ENCODE measurements at regions not wholly inside any gene's neighbourhood (a gene's known extent, or its start where the extent isn't known, plus 50 kb on each side); places are given as distances from the start of the nearest gene placed in this dataset.

DNA sequence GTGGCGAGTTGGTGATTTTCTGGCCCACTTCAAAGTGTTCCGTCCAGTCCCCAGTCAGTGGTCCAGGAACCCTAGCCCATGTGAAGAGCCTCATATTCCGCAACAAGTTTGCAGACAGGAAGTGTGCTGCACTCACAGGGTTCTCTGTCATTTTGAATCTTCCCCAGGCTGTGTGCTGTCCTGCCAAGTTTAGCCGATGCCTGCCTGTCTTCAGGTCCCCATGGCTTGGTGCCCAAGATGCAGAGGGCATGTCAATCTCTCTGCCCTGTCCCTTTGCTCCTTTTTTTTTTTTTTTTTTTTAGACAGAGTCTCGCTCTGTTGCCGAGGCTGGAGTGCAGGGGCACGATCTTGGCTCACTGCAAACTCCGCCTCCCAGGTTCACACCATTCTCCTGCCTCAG is 69.9 kb upstream of the ATXN1 start:
- H3K4me3 ChIP-seq, result no peak overlapping the region
- H3K9me1 ChIP-seq (ENCODE audit: control insufficient read depth, insufficient read depth, low read length), result no peaks in the 10 kb centered on the region
- H4K20me1 ChIP-seq (replicated peaks; ENCODE audit: control insufficient read depth, insufficient read depth, low read length), result no peaks in the 10 kb centered on the region
- no TSS peak for BruUV-seq (replicated peaks)
- DNase-seq (ENCODE audit: extremely low read depth in 1 of 4, low spot score in 3 of 4) (no peak), FAIRE-seq (no peak), ATAC-seq (no peak)
- POLR2A ChIA-PET, result no interaction called here
- peaks cover 0 to 2% of the 10 kb centered on the region in 2 experiments; a peak in 1 of 5 replicates for H3K4me1 ChIP-seq (replicated peaks in 1 of 2; ENCODE audit: control insufficient read depth in 2 of 2, insufficient read depth in 2 of 2, low read length in 2 of 2)
- no peak overlapping the region for H3K4me2 ChIP-seq (ENCODE audit: insufficient read depth, low read length)
- no peaks in the 10 kb centered on the region for H3K9me3 ChIP-seq (replicated peaks; ENCODE audit: control insufficient read depth, insufficient read depth, low read depth, low read length)
- H3K27ac ChIP-seq (ENCODE audit: extremely low read depth, low read depth, low read length), result no peak overlapping the region
- peaks cover 11 to 21% of the 10 kb centered on the region in 2 experiments; a peak in 4 of 5 replicates for H3K27me3 ChIP-seq (ENCODE audit: control insufficient read depth in 2 of 2, insufficient read depth in 2 of 2, low read length in 2 of 2)
- no peaks in the 10 kb centered on the region for H3K36me3 ChIP-seq (ENCODE audit: control insufficient read depth, insufficient read depth, low read length)
- CTCF ChIA-PET (ENCODE audit: low intra/inter-chr PET ratio), result no interaction called here
- 2% methylated on average over 4 of the region's 8 CpGs for WGBS (ENCODE audit: insufficient coverage, low coverage, missing lambda C conversion rate)
- H3K79me2 ChIP-seq (ENCODE audit: control insufficient read depth, insufficient read depth, low read length), result no peaks in the 10 kb centered on the region
- intact Hi-C loops (cut with micrococcal nuclease) (loop anchor here (10.0 kb wide), 1 partner anchor 124 kb away; no protein-coding TSS in a partner anchor), in situ Hi-C loops (cut with MboI) (no loop called here)
- no peak overlapping the region for H3K9ac ChIP-seq (ENCODE audit: insufficient read depth in 1 of 2, low read depth in 2 of 2, low read length in 2 of 2)
- no peak overlapping the region for H2AFZ ChIP-seq (ENCODE audit: low read depth, low read length)
- TF ChIP-seq, protein P1, sequence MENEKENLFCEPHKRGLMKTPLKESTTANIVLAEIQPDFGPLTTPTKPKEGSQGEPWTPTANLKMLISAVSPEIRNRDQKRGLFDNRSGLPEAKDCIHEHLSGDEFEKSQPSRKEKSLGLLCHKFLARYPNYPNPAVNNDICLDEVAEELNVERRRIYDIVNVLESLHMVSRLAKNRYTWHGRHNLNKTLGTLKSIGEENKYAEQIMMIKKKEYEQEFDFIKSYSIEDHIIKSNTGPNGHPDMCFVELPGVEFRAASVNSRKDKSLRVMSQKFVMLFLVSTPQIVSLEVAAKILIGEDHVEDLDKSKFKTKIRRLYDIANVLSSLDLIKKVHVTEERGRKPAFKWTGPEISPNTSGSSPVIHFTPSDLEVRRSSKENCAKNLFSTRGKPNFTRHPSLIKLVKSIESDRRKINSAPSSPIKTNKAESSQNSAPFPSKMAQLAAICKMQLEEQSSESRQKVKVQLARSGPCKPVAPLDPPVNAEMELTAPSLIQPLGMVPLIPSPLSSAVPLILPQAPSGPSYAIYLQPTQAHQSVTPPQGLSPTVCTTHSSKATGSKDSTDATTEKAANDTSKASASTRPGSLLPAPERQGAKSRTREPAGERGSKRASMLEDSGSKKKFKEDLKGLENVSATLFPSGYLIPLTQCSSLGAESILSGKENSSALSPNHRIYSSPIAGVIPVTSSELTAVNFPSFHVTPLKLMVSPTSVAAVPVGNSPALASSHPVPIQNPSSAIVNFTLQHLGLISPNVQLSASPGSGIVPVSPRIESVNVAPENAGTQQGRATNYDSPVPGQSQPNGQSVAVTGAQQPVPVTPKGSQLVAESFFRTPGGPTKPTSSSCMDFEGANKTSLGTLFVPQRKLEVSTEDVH (IDR thresholded peaks at IDR 0.05; ENCODE audit: low read depth, partially characterized antibody), result no peak
- TF ChIP-seq, protein P2, sequence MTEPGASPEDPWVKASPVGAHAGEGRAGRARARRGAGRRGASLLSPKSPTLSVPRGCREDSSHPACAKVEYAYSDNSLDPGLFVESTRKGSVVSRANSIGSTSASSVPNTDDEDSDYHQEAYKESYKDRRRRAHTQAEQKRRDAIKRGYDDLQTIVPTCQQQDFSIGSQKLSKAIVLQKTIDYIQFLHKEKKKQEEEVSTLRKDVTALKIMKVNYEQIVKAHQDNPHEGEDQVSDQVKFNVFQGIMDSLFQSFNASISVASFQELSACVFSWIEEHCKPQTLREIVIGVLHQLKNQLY (CRISPR knock-in tag; conservative IDR thresholded peaks at IDR 0.05), result no peak
- TF ChIP-seq TAF9B (IDR thresholded peaks at IDR 0.05; ENCODE audit: partially characterized antibody), result no peak
- TF ChIP-seq, protein P3, sequence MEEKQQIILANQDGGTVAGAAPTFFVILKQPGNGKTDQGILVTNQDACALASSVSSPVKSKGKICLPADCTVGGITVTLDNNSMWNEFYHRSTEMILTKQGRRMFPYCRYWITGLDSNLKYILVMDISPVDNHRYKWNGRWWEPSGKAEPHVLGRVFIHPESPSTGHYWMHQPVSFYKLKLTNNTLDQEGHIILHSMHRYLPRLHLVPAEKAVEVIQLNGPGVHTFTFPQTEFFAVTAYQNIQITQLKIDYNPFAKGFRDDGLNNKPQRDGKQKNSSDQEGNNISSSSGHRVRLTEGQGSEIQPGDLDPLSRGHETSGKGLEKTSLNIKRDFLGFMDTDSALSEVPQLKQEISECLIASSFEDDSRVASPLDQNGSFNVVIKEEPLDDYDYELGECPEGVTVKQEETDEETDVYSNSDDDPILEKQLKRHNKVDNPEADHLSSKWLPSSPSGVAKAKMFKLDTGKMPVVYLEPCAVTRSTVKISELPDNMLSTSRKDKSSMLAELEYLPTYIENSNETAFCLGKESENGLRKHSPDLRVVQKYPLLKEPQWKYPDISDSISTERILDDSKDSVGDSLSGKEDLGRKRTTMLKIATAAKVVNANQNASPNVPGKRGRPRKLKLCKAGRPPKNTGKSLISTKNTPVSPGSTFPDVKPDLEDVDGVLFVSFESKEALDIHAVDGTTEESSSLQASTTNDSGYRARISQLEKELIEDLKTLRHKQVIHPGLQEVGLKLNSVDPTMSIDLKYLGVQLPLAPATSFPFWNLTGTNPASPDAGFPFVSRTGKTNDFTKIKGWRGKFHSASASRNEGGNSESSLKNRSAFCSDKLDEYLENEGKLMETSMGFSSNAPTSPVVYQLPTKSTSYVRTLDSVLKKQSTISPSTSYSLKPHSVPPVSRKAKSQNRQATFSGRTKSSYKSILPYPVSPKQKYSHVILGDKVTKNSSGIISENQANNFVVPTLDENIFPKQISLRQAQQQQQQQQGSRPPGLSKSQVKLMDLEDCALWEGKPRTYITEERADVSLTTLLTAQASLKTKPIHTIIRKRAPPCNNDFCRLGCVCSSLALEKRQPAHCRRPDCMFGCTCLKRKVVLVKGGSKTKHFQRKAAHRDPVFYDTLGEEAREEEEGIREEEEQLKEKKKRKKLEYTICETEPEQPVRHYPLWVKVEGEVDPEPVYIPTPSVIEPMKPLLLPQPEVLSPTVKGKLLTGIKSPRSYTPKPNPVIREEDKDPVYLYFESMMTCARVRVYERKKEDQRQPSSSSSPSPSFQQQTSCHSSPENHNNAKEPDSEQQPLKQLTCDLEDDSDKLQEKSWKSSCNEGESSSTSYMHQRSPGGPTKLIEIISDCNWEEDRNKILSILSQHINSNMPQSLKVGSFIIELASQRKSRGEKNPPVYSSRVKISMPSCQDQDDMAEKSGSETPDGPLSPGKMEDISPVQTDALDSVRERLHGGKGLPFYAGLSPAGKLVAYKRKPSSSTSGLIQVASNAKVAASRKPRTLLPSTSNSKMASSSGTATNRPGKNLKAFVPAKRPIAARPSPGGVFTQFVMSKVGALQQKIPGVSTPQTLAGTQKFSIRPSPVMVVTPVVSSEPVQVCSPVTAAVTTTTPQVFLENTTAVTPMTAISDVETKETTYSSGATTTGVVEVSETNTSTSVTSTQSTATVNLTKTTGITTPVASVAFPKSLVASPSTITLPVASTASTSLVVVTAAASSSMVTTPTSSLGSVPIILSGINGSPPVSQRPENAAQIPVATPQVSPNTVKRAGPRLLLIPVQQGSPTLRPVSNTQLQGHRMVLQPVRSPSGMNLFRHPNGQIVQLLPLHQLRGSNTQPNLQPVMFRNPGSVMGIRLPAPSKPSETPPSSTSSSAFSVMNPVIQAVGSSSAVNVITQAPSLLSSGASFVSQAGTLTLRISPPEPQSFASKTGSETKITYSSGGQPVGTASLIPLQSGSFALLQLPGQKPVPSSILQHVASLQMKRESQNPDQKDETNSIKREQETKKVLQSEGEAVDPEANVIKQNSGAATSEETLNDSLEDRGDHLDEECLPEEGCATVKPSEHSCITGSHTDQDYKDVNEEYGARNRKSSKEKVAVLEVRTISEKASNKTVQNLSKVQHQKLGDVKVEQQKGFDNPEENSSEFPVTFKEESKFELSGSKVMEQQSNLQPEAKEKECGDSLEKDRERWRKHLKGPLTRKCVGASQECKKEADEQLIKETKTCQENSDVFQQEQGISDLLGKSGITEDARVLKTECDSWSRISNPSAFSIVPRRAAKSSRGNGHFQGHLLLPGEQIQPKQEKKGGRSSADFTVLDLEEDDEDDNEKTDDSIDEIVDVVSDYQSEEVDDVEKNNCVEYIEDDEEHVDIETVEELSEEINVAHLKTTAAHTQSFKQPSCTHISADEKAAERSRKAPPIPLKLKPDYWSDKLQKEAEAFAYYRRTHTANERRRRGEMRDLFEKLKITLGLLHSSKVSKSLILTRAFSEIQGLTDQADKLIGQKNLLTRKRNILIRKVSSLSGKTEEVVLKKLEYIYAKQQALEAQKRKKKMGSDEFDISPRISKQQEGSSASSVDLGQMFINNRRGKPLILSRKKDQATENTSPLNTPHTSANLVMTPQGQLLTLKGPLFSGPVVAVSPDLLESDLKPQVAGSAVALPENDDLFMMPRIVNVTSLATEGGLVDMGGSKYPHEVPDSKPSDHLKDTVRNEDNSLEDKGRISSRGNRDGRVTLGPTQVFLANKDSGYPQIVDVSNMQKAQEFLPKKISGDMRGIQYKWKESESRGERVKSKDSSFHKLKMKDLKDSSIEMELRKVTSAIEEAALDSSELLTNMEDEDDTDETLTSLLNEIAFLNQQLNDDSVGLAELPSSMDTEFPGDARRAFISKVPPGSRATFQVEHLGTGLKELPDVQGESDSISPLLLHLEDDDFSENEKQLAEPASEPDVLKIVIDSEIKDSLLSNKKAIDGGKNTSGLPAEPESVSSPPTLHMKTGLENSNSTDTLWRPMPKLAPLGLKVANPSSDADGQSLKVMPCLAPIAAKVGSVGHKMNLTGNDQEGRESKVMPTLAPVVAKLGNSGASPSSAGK (IDR thresholded peaks at IDR 0.05), result no peak
- TF ChIP-seq, protein P4, sequence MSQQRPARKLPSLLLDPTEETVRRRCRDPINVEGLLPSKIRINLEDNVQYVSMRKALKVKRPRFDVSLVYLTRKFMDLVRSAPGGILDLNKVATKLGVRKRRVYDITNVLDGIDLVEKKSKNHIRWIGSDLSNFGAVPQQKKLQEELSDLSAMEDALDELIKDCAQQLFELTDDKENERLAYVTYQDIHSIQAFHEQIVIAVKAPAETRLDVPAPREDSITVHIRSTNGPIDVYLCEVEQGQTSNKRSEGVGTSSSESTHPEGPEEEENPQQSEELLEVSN (IDR thresholded peaks at IDR 0.05; ENCODE audit: borderline replicate concordance in 1 of 2, extremely low read depth in 1 of 2, insufficient read depth in 1 of 2, insufficient read length in 1 of 2, low read depth in 1 of 2, low read length in 1 of 2, poor library complexity in 1 of 2, severe bottlenecking in 1 of 2), result no peak

Measured in K562 (cell line).